ENCODE measurements at regions not wholly inside any gene's neighbourhood (a gene's known extent, or its start where the extent isn't known, plus 50 kb on each side); places are given as distances from the start of the nearest gene placed in this dataset.
"Not testable (repeated sequence)": the region's sequence is repeated elsewhere in the genome, so short reads cannot be mapped to it uniquely, and the experiment has no call there.

- intact Hi-C loops (cut with DNase I; ENCODE audit: low total_unique reads) (no loop called here), in situ Hi-C loops (cut with MboI; ENCODE audit: low sequenced_read_pairs in 4 of 4) (no loop called here)
- Histone ChIP-seq H3K27ac (no peak overlapping the region), H3K9me3 (no peaks in the 10 kb centered on the region), H3K27me3 (no peaks in the 10 kb centered on the region), H3K4me3 (no peak overlapping the region), H3K36me3 (no peaks in the 10 kb centered on the region), H3K4me1 (no peaks in the 10 kb centered on the region)
- DNase-seq (no peak), ATAC-seq (no peak)
- TF ChIP-seq POLR2A (IDR thresholded peaks at IDR 0.05) = no peak
- TF ChIP-seq CTCF (IDR thresholded peaks at IDR 0.05 in 4 of 5, conservative IDR thresholded peaks at IDR 0.05 in 1 of 5) = no peak
Measured at GRCh38 chr6:121682666-121683065, 247.2 kb downstream of the GJA1 start.

DNA sequence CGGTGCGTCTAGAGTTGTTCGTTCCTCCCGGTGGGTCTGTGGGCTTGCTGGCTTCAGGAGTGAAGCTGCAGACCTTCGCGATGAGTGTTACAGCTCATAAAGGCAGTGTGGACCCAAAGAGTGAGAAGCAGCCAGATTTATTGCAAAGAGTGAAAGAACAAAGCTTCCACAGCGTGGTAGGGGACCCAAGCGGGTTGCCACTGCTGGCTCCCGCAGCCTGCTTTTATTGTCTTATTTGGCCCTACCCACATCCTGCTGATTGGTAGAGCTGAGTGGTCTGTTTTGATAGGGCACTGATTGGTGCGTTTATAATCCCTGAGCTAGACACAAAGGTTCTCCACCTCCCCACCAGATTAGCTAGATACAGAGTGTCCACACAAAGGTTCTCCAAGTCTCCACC, 250.4 kb downstream of the GJA1 start:
- H3K27me3 ChIP-seq; H3K4me1 ChIP-seq; in situ Hi-C loops (cut with MboI; ENCODE audit: low sequenced_read_pairs in 4 of 4); H3K4me3 ChIP-seq; H3K36me3 ChIP-seq; intact Hi-C loops (cut with DNase I; ENCODE audit: low total_unique reads); H3K9me3 ChIP-seq; H3K27ac ChIP-seq; DNase-seq; ATAC-seq: not testable (repeated sequence)

DNA sequence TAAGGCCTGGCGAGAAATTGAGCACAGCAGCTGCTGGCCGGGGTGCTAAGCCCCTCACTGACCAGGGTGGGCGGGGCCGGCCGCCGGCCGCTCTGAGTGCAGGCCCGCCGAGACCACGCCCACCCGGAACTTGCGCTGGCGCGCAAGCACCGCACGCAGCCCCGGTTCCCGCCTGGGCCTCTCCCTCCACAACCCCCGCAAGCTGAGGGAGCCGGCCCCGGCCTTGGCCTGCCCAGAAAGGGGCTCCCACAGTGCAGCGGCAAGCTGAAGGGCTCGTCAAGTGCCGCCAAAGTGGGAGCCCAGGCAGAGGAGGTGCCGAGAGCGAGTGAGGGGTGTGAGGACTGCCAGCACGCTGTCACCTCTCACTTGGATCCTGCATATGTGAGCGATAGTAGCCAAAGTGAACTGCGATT, 251.2 kb downstream of the GJA1 start:
- Histone ChIP-seq H3K36me3 (no peaks in the 10 kb centered on the region), H3K4me1 (no peaks in the 10 kb centered on the region), H3K9me3 (no peaks in the 10 kb centered on the region), H3K4me3 (no peak overlapping the region), H3K27ac (no peak overlapping the region), H3K27me3 (no peaks in the 10 kb centered on the region)
- ATAC-seq = no peak
- intact Hi-C loops (cut with DNase I; ENCODE audit: low total_unique reads) = no loop called here
- TF ChIP-seq POLR2A (IDR thresholded peaks at IDR 0.05) = no peak
- no peak for TF ChIP-seq CTCF (IDR thresholded peaks at IDR 0.05 in 4 of 5, conservative IDR thresholded peaks at IDR 0.05 in 1 of 5)
- DNase-seq = no peak
- in situ Hi-C loops (cut with MboI; ENCODE audit: low sequenced_read_pairs in 4 of 4) = no loop called here

- no peak for ATAC-seq
- DNase-seq = no peak
- no peak overlapping the region for H3K27ac ChIP-seq
- H3K4me3 ChIP-seq = no peak overlapping the region
- TF ChIP-seq CTCF (IDR thresholded peaks at IDR 0.05 in 4 of 5, conservative IDR thresholded peaks at IDR 0.05 in 1 of 5) = no peak
- H3K9me3 ChIP-seq = no peaks in the 10 kb centered on the region
- intact Hi-C loops (cut with DNase I; ENCODE audit: low total_unique reads) (no loop called here), in situ Hi-C loops (cut with MboI; ENCODE audit: low sequenced_read_pairs in 4 of 4) (no loop called here)
- no peaks in the 10 kb centered on the region for H3K36me3 ChIP-seq
- no peaks in the 10 kb centered on the region for H3K27me3 ChIP-seq
- no peaks in the 10 kb centered on the region for H3K4me1 ChIP-seq
Measured at GRCh38 chr6:121688974-121689373, 253.5 kb downstream of the GJA1 start.

GRCh38 chr6:121691126-121691551, 255.7 kb downstream of the GJA1 start:
- H3K27ac ChIP-seq = no peak overlapping the region
- TF ChIP-seq CTCF (IDR thresholded peaks at IDR 0.05 in 4 of 5, conservative IDR thresholded peaks at IDR 0.05 in 1 of 5) = no peak
- no peak for TF ChIP-seq POLR2A (IDR thresholded peaks at IDR 0.05)
- H3K4me1 ChIP-seq = no peaks in the 10 kb centered on the region
- H3K4me3 ChIP-seq = no peak overlapping the region
- in situ Hi-C loops (cut with MboI; ENCODE audit: low sequenced_read_pairs in 4 of 4) (no loop called here), intact Hi-C loops (cut with DNase I; ENCODE audit: low total_unique reads) (no loop called here)
- no peaks in the 10 kb centered on the region for H3K36me3 ChIP-seq
- H3K27me3 ChIP-seq = no peaks in the 10 kb centered on the region
- no peaks in the 10 kb centered on the region for H3K9me3 ChIP-seq
- DNase-seq (no peak), ATAC-seq (no peak)
